Upper lobe of right lung (tissue), 1 donor: ENCODE measurements at regions not wholly inside any gene's neighbourhood (a gene's known extent, or its start where the extent isn't known, plus 50 kb on each side); places are given as distances from the start of the nearest gene placed in this dataset.

Experiments
- ATAC-seq: fragments of 200-7000 bp; cut with Tn5 transposase; one replicate; pipeline ENCODE4 v1.9.1; 2020; ENCODE audit warnings: mild to moderate bottlenecking, moderate library complexity
- DNase-seq: peaks from one replicate; pipeline ENCODE4 v3.0.0-alpha.2; 2020
- H3K27ac ChIP-seq: fragments of 200-600 bp; one replicate; pipeline ENCODE4 v1.8.0; 2022
- H3K27me3 ChIP-seq: fragments of 200-600 bp; one replicate; pipeline ENCODE4 v1.8.0; 2022; ENCODE audit warnings: mild to moderate bottlenecking
- H3K36me3 ChIP-seq: fragments of 200-600 bp; one replicate; pipeline ENCODE4 v1.8.0; 2022
- H3K4me1 ChIP-seq: fragments of 200-600 bp; one replicate; pipeline ENCODE4 v1.8.0; 2022
- H3K4me3 ChIP-seq: fragments of 200-600 bp; one replicate; pipeline ENCODE4 v1.8.0; 2022; ENCODE audit warnings: mild to moderate bottlenecking
- H3K9me3 ChIP-seq: fragments of 200-600 bp; one replicate; pipeline ENCODE4 v1.8.0; 2022
- CTCF ChIP-seq: fragments of 200-600 bp; IDR thresholded peaks from one replicate; pipeline ENCODE4 v1.8.0; 2022; ENCODE audit warnings: antibody characterized with exemption
- intact Hi-C: fragments of 100-400 bp; cut with DNase I; formaldehyde crosslinking; loops from one replicate; pipeline ENCODE4 v1.11.0; 2022
- donor health status: DM: no; HTN: yes; CAD: no; lungs with severe emphysema.

- Histone ChIP-seq H3K27ac (no peak overlapping the region), H3K9me3 (no peaks in the 10 kb centered on the region), H3K27me3 (peaks cover 17% of the 10 kb centered on the region), H3K36me3 (no peaks in the 10 kb centered on the region), H3K4me3 (no peak overlapping the region), H3K4me1 (no peaks in the 10 kb centered on the region)
- intact Hi-C loops: no loop called here
- DNase-seq: no peak
- TF ChIP-seq CTCF: no peak
- no peak for ATAC-seq
These were observed 60.9 kb upstream of the ADGRA1 start for GRCh38 chr10:133026726-133027395.

DNA sequence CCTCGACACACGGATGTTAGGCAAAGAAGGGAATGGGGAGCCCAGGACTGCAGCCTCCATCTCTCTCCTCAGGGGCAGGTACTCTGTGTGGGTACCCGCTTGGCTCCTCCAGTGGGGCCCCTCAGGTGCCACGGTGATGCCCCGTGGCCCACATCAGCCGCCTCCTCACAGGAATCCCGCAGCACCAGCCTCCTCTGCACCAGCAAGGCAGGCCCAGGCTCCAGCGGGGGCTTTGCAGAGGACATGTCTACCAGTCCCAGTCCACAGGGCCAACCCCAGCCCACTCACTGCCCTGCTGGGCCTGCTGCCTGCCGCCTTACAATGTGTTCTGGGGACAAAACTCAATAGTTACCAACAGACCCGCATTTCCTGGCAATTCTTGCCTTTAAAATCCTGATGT, 61.6 kb upstream of the ADGRA1 start:
- ATAC-seq (no peak), DNase-seq (no peak)
- Histone ChIP-seq H3K27me3 (peaks cover 11% of the 10 kb centered on the region), H3K27ac (no peak overlapping the region), H3K4me1 (no peaks in the 10 kb centered on the region), H3K36me3 (no peaks in the 10 kb centered on the region), H3K4me3 (no peak overlapping the region), H3K9me3 (no peaks in the 10 kb centered on the region)
- intact Hi-C loops: no loop called here
- no peak for TF ChIP-seq CTCF

GRCh38 chr10:133025558-133026090, 62.1 kb upstream of the ADGRA1 start:
- no peaks in the 10 kb centered on the region for H3K36me3 ChIP-seq
- no peak for DNase-seq
- H3K27ac ChIP-seq: no peak overlapping the region
- intact Hi-C loops: no loop called here
- TF ChIP-seq CTCF: no peak
- no peak overlapping the region for H3K4me3 ChIP-seq
- peaks cover 11% of the 10 kb centered on the region for H3K27me3 ChIP-seq
- no peak for ATAC-seq
- H3K9me3 ChIP-seq: no peaks in the 10 kb centered on the region
- no peaks in the 10 kb centered on the region for H3K4me1 ChIP-seq

GRCh38 chr10:133024704-133025557, 62.8 kb upstream of the ADGRA1 start:
- ATAC-seq: no peak
- Histone ChIP-seq H3K36me3 (no peaks in the 10 kb centered on the region), H3K4me3 (no peak overlapping the region), H3K4me1 (no peaks in the 10 kb centered on the region), H3K27me3 (peaks cover 11% of the 10 kb centered on the region), H3K27ac (no peak overlapping the region), H3K9me3 (no peaks in the 10 kb centered on the region)
- no peak for DNase-seq
- intact Hi-C loops: no loop called here
- no peak for TF ChIP-seq CTCF

- Histone ChIP-seq H3K27me3 (peaks cover 11% of the 10 kb centered on the region), H3K36me3 (no peaks in the 10 kb centered on the region), H3K4me3 (no peak overlapping the region), H3K27ac (no peak overlapping the region), H3K4me1 (no peaks in the 10 kb centered on the region), H3K9me3 (no peaks in the 10 kb centered on the region)
- TF ChIP-seq CTCF: no peak
- DNase-seq (no peak), ATAC-seq (no peak)
- intact Hi-C loops: no loop called here
These were observed 64.4 kb upstream of the ADGRA1 start for GRCh38 chr10:133023216-133023843.
